Pulmonary artery endothelial cell (primary cell): ENCODE measurements at regions not wholly inside any gene's neighbourhood (a gene's known extent, or its start where the extent isn't known, plus 50 kb on each side); places are given as distances from the start of the nearest gene placed in this dataset.
"Not testable (repeated sequence)": the region's sequence is repeated elsewhere in the genome, so short reads cannot be mapped to it uniquely, and the experiment has no call there.

Experiments
- DNase-seq: peaks from one replicate; pipeline ENCODE4 v3.0.0-alpha.2; 2011; ENCODE audit warnings: low read depth, low spot score

GRCh38 chr10:45056806-45057205 is 56.1 kb downstream of the ZNF22 start:
- DNase-seq = not testable (repeated sequence)

GRCh38 chr10:45058580-45058979 is 57.9 kb downstream of the ZNF22 start:
- DNase-seq = peak; percentile 57

- DNase-seq = no peak
Observed at GRCh38 chr10:45058992-45059561, 58.4 kb downstream of the ZNF22 start.

GRCh38 chr10:45059632-45060031 is 58.9 kb downstream of the ZNF22 start:
- DNase-seq = no peak

GRCh38 chr10:45061982-45062381 is 61.3 kb downstream of the ZNF22 start:
- no peak for DNase-seq

- DNase-seq = no peak
Observed at GRCh38 chr10:45063591-45064231, 63.0 kb downstream of the ZNF22 start.

GRCh38 chr10:45064998-45065397 is 64.3 kb downstream of the ZNF22 start:
- DNase-seq = no peak

GRCh38 chr10:45071043-45071813 is 70.5 kb downstream of the ZNF22 start:
- no peak for DNase-seq

- no peak for DNase-seq
Observed at GRCh38 chr10:45075216-45075615, 74.5 kb downstream of the ZNF22 start.

GRCh38 chr10:45075826-45076380 is 75.2 kb downstream of the ZNF22 start:
- DNase-seq = no peak

GRCh38 chr10:45076891-45077290 is 76.2 kb downstream of the ZNF22 start:
- no peak for DNase-seq

GRCh38 chr10:45080331-45080730 is 79.6 kb downstream of the ZNF22 start:
- DNase-seq = no peak

GRCh38 chr10:45082176-45082575 is 81.5 kb downstream of the ZNF22 start:
- no peak for DNase-seq

- no peak for DNase-seq
Observed at GRCh38 chr10:45091968-45092367, 91.2 kb downstream of the ZNF22 start.

- DNase-seq = no peak
Observed at GRCh38 chr10:45093945-45094344, 93.2 kb downstream of the ZNF22 start.

- DNase-seq = no peak
Observed at GRCh38 chr10:45095286-45095685, 94.6 kb downstream of the ZNF22 start.

- no peak for DNase-seq
Observed at GRCh38 chr10:45096001-45096400, 95.3 kb downstream of the ZNF22 start.

GRCh38 chr10:45100429-45100828 is 99.7 kb downstream of the ZNF22 start:
- no peak for DNase-seq

- DNase-seq = no peak
Observed at GRCh38 chr10:45104674-45105073, 104.0 kb downstream of the ZNF22 start.

- not testable (repeated sequence) for DNase-seq
Observed at GRCh38 chr10:45105309-45105708, 104.6 kb downstream of the ZNF22 start.

GRCh38 chr10:45106236-45106856 is 105.6 kb downstream of the ZNF22 start:
- no peak for DNase-seq

- DNase-seq = no peak
Observed at GRCh38 chr10:45111509-45111908, 110.8 kb downstream of the ZNF22 start.
